Caco-2 (cell line): ENCODE measurements at regions not wholly inside any gene's neighbourhood (a gene's known extent, or its start where the extent isn't known, plus 50 kb on each side); places are given as distances from the start of the nearest gene placed in this dataset.
A peak's percentile ranks its signal among the peaks of the same experiment; 100 is the strongest.

Experiments
- BruUV-seq: library from RNA; stranded (reverse); fragments of 400-500 nt; replicated peaks from 2 replicates; lab custom pipeline; 2021; lab: Mats Ljungman, UMichigan
- CTCF ChIA-PET: fragments of 300-600 bp; sonication (Branson Sonifier 250); formaldehyde crosslinking; loops from one replicate; lab custom pipeline; 2022; ENCODE audit warnings: antibody characterized with exemption; lab: Charles Lee
- POLR2A ChIA-PET: fragments of 300-600 bp; sonication (Branson Sonifier 250); formaldehyde crosslinking; loops from one replicate; lab custom pipeline; 2022; ENCODE audit warnings: antibody characterized with exemption; lab: Charles Lee
- DNase-seq, 2 experiments: peaks; one replicate each; pipeline versions ENCODE4 v3.0.0 to v3.0.0-alpha.2; 2020 to 2022
- H3K27me3 ChIP-seq: replicated peaks from 2 replicates; pipeline ENCODE4 v1.6.0; 2011; ENCODE audit warnings: low read length; ENCODE audit not compliant: control insufficient read depth, insufficient read depth
- H3K36me3 ChIP-seq: 2 replicates; pipeline ENCODE4 v1.5.1; 2011; ENCODE audit warnings: low read length; ENCODE audit not compliant: control insufficient read depth, insufficient read depth
- H3K4me1 ChIP-seq: fragments of 250-450 bp; sonication (Bioruptor Pico); 2 replicates; pipeline ENCODE4 v1.5.1; 2020; ENCODE audit warnings: mild to moderate bottlenecking
- H3K4me3 ChIP-seq: 2 replicates; pipeline ENCODE4 v1.5.1; 2011; ENCODE audit warnings: low read depth, mild to moderate bottlenecking, control low read depth, low read length
- H3K9me3 ChIP-seq: fragments of 250-450 bp; sonication (Bioruptor Pico); 2 replicates; pipeline ENCODE4 v1.5.1; 2020; ENCODE audit warnings: mild to moderate bottlenecking, moderate library complexity
- H3K27ac Mint-ChIP-seq: one replicate; pipeline ENCODE4 v1.8.0; 2022; ENCODE audit warnings: mixed read lengths; ENCODE audit not compliant: unreplicated experiment
- H3K27me3 Mint-ChIP-seq: one replicate; pipeline ENCODE4 v1.8.0; 2022; ENCODE audit warnings: mixed read lengths; ENCODE audit not compliant: insufficient read depth, unreplicated experiment
- H3K36me3 Mint-ChIP-seq: one replicate; pipeline ENCODE4 v1.8.0; 2022; ENCODE audit warnings: mild to moderate bottlenecking, mixed read lengths; ENCODE audit not compliant: insufficient read depth, unreplicated experiment
- H3K4me1 Mint-ChIP-seq: one replicate; pipeline ENCODE4 v1.8.0; 2022; ENCODE audit warnings: low read depth, mixed read lengths; ENCODE audit not compliant: unreplicated experiment
- H3K4me3 Mint-ChIP-seq: one replicate; pipeline ENCODE4 v1.8.0; 2022; ENCODE audit warnings: mild to moderate bottlenecking, moderate library complexity, mixed read lengths; ENCODE audit not compliant: unreplicated experiment
- H3K9me3 Mint-ChIP-seq: one replicate; pipeline ENCODE4 v1.8.0; 2022; ENCODE audit warnings: mixed read lengths; ENCODE audit not compliant: unreplicated experiment
- CTCF ChIP-seq, 2 experiments: fragments of 200-600 bp in 1 of 2; IDR thresholded peaks; 1 replicate in 1 of 2; 2 replicates in 1 of 2; pipeline versions ENCODE4 v1.5.1 to v1.8.0; 2011 to 2022; ENCODE audit warnings: antibody characterized with exemption in 1 of 2, control low read depth in 1 of 2, inconsistent platforms in 1 of 2, low read depth in 1 of 2, low read length in 1 of 2, mild to moderate bottlenecking in 1 of 2, moderate library complexity in 1 of 2; ENCODE audit not compliant: insufficient read depth in 1 of 2, severe bottlenecking in 1 of 2, unreplicated experiment in 1 of 2
- intact Hi-C: fragments of 100-400 bp; cut with micrococcal nuclease; formaldehyde crosslinking; loops from one replicate; pipeline ENCODE4 v1.10.0; 2022; ENCODE audit not compliant: unreplicated experiment

- no peak for DNase-seq
- Mint-ChIP-seq H3K27me3 (peaks cover 16% of the 10 kb centered on the region), H3K27ac (no peak overlapping the region), H3K9me3 (peaks cover 7% of the 10 kb centered on the region), H3K4me1 (no peaks in the 10 kb centered on the region), H3K36me3 (no peaks in the 10 kb centered on the region), H3K4me3 (no peak overlapping the region)
- Histone ChIP-seq H3K36me3 (no peaks in the 10 kb centered on the region), H3K9me3 (no peaks in the 10 kb centered on the region), H3K27me3 (no peaks in the 10 kb centered on the region), H3K4me1 (no peaks in the 10 kb centered on the region), H3K4me3 (no peak overlapping the region)
- ChIA-PET POLR2A (no interaction called here), CTCF (no interaction called here)
- no peak for TF ChIP-seq CTCF (IDR thresholded peaks at IDR 0.05; ENCODE audit: insufficient read depth in 1 of 2, low read depth in 1 of 2, low read length in 1 of 2, severe bottlenecking in 1 of 2, unreplicated experiment in 1 of 2)
- intact Hi-C loops: no loop called here
- no TSS peak for BruUV-seq
Observed at GRCh38 chr3:168850109-168850508, 754.4 kb upstream of the GOLIM4 start.

GRCh38 chr3:168847291-168847883, 751.7 kb upstream of the GOLIM4 start:
- H3K9me3 Mint-ChIP-seq: no peaks in the 10 kb centered on the region
- H3K27me3 Mint-ChIP-seq: peaks cover 17% of the 10 kb centered on the region
- intact Hi-C loops: loop anchor here (1.0 to 10.0 kb wide), 4 partner anchors 226 to 803 kb away; no protein-coding TSS in a partner anchor
- peak in 1 of 2 experiments; percentile 35 for DNase-seq
- H3K4me1 Mint-ChIP-seq: no peaks in the 10 kb centered on the region
- Histone ChIP-seq H3K36me3 (no peaks in the 10 kb centered on the region), H3K4me3 (no peak overlapping the region), H3K27me3 (no peaks in the 10 kb centered on the region), H3K9me3 (no peaks in the 10 kb centered on the region), H3K4me1 (no peaks in the 10 kb centered on the region)
- H3K27ac Mint-ChIP-seq: no peak overlapping the region
- no peak overlapping the region for H3K4me3 Mint-ChIP-seq
- ChIA-PET CTCF (interaction anchor here (0.6 to 2.2 kb wide), 5 partner anchors 222 to 636 kb away, joined by 3 to 10 read pairs (median 5); no protein-coding TSS in a partner anchor), POLR2A (no interaction called here)
- BruUV-seq: no TSS peak
- H3K36me3 Mint-ChIP-seq: no peaks in the 10 kb centered on the region
- peak; percentile 55 to 56 for TF ChIP-seq CTCF (IDR thresholded peaks at IDR 0.05; ENCODE audit: insufficient read depth in 1 of 2, low read depth in 1 of 2, low read length in 1 of 2, severe bottlenecking in 1 of 2, unreplicated experiment in 1 of 2)

GRCh38 chr3:168844894-168845482, 749.3 kb upstream of the GOLIM4 start:
- BruUV-seq: no TSS peak
- ChIA-PET POLR2A (no interaction called here), CTCF (no interaction called here)
- no peak overlapping the region for H3K27ac Mint-ChIP-seq
- intact Hi-C loops: loop anchor here (10.0 kb wide), 1 partner anchor 800 kb away; no protein-coding TSS in a partner anchor
- no peaks in the 10 kb centered on the region for H3K36me3 Mint-ChIP-seq
- Histone ChIP-seq H3K27me3 (no peaks in the 10 kb centered on the region), H3K4me1 (no peaks in the 10 kb centered on the region), H3K36me3 (no peaks in the 10 kb centered on the region), H3K9me3 (no peaks in the 10 kb centered on the region), H3K4me3 (no peak overlapping the region)
- H3K4me1 Mint-ChIP-seq: no peaks in the 10 kb centered on the region
- no peak for DNase-seq
- no peak overlapping the region for H3K4me3 Mint-ChIP-seq
- no peaks in the 10 kb centered on the region for H3K9me3 Mint-ChIP-seq
- H3K27me3 Mint-ChIP-seq: peaks cover 17% of the 10 kb centered on the region
- no peak for TF ChIP-seq CTCF (IDR thresholded peaks at IDR 0.05; ENCODE audit: insufficient read depth in 1 of 2, low read depth in 1 of 2, low read length in 1 of 2, severe bottlenecking in 1 of 2, unreplicated experiment in 1 of 2)
